Heart right ventricle (tissue), 16 donors: ENCODE measurements at regions not wholly inside any gene's neighbourhood (a gene's known extent, or its start where the extent isn't known, plus 50 kb on each side); places are given as distances from the start of the nearest gene placed in this dataset.

Experiments used
- ATAC-seq, 8 donors: fragments of 200-7000 bp; cut with Tn5 transposase; one replicate each; pipeline ENCODE4 v1.9.1; 2020; ENCODE audit warnings: mild to moderate bottlenecking in 8 of 8, moderate library complexity in 8 of 8, moderate number of reproducible peaks in 1 of 8
- DNase-seq, 2 donors: peaks; one replicate each; pipeline ENCODE4 v3.0.0-alpha.2; 2020
- H3K27ac ChIP-seq, 10 donors: fragments of 200-600 bp; sonication (generic) in 2 of 10; one replicate each; pipeline versions ENCODE4 v1.5.0 to v1.8.0; 2020 to 2022; ENCODE audit warnings: mild to moderate bottlenecking in 3 of 10
- H3K27me3 ChIP-seq, 7 donors: fragments of 200-600 bp; one replicate each; pipeline ENCODE4 v1.8.0; 2021 to 2022; ENCODE audit warnings: mild to moderate bottlenecking in 2 of 7
- H3K36me3 ChIP-seq, 9 donors: fragments of 200-600 bp; sonication (generic) in 1 of 9; one replicate each; pipeline versions ENCODE4 v1.5.0 to v1.8.0; 2020 to 2022; ENCODE audit warnings: mild to moderate bottlenecking in 2 of 9
- H3K4me1 ChIP-seq, 9 donors: fragments of 200-600 bp; sonication (generic) in 1 of 9; one replicate each; pipeline versions ENCODE4 v1.5.0 to v1.8.0; 2020 to 2022; ENCODE audit warnings: mild to moderate bottlenecking in 4 of 9
- H3K4me3 ChIP-seq, 10 donors: fragments of 200-600 bp; sonication (generic) in 2 of 10; one replicate each; pipeline versions ENCODE4 v1.5.0 to v1.8.0; 2020 to 2022; ENCODE audit warnings: mild to moderate bottlenecking in 7 of 10, moderate library complexity in 2 of 10
- H3K9me3 ChIP-seq, 11 donors: fragments of 200-600 bp in 10 of 11; sonication (generic) in 2 of 11; one replicate each; pipeline versions ENCODE4 v1.5.0 to v1.8.0; 2013 to 2022; ENCODE audit warnings: mild to moderate bottlenecking in 2 of 11, control low read depth in 1 of 11, moderate library complexity in 1 of 11
- CTCF ChIP-seq, 9 donors: fragments of 200-600 bp; sonication (generic) in 2 of 9; IDR thresholded peaks; one replicate each; pipeline versions ENCODE4 v1.5.0 to v1.8.0; 2021 to 2022; ENCODE audit warnings: antibody characterized with exemption in 9 of 9, mild to moderate bottlenecking in 5 of 9, moderate library complexity in 1 of 9
- WGBS, 2 donors: extraction: QIAGEN DNeasy Blood & Tissue Kit; methylation state at CpG; one replicate each; pipeline ENCODE4 v1.1.7; 2013; ENCODE audit warnings: inconsistent platforms in 1 of 2; 5-methylcytosine and 5-hydroxymethylcytosine counted together
- intact Hi-C, 10 donors: fragments of 100-400 bp; cut with DNase I; formaldehyde crosslinking; loops; one replicate each; pipeline versions ENCODE4 v1.11.1 to v1.14.2; 2022
- donor health status: Arrhythmogenic right ventricular cardiomyopathy.
- donor health status: ischemic (EF 13 %, LVEDD 7.1; RV severe dilation, severe dysfunction).
- donor health status: healthy with polysubstance abuse.
- donor health status: DM: no; HTN: yes; CAD: no.
- donor health status: DM: no; HTN: no; CAD: no.
- donor health status: ischemic (EF 25% LVEDD 6.9; RV normal size, moderate dysfunction).
- donor health status: ischemic (EF 25% LVEDD 5.7; RV mildly dilated, moderate dysfunction).
- donor health status: healthy.
- donor health status: DM: yes; HTN: yes; CAD: no.
- donor health status: Ischemic cardiomyopathy.
- donor health status: ischemic (EF 35%, LVEDD 5.7; RV mildly dilated, moderate dysfunction).
- donor health status: nonischemic (EF 11% LVEDD 7.7; RV severe dilation, severe dysfunction).
- donor health status: DM: yes; HTN: yes; CAD: no.
- donor health status: PGD.
- donor health status: ischemic (EF 29% LVEDD 5.4; RV normal size, mild dysfunction).
- donor health status: nonischemic (EF 23%, LVEDD 6.1; RV moderate dilation, normal function).

DNA sequence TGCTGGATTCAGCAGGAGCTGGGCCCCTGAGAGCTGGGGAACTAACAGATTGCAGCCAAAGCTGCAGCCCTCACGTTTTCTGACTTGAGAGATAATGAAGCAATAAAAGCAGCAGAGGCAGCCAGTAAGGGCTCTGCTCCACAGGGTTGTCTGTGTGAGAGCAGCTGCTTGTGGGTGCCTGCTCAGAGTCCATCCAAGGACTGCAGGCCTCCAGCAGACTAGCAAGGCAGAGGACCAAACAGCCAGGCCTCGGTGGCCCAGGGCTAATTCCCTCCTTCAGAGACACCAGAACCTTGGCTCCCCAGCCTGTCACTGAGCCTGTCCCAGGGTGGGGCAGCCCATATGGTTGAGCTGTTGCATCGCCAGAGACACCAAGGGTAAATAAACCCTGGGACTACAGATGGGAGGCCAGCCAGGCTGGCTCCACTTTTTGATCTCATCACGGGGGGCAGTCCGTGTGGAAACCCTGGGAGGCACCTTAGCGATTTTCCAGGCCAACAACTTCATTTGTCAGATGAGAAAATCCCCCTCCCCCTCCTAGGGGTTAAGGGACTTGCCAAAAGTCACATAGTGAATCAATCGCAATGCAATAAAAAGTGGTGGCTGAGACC, 229.2 kb downstream of the WDR11 start:
- H3K9me3 ChIP-seq = no peaks in the 10 kb centered on the region
- no peaks in the 10 kb centered on the region for H3K36me3 ChIP-seq
- peaks cover 0 to 20% (median 5%) of the 10 kb centered on the region in 9 donors for H3K4me1 ChIP-seq
- no peak overlapping the region for H3K27ac ChIP-seq
- H3K27me3 ChIP-seq = peaks cover 0 to 32% (median 14%) of the 10 kb centered on the region in 7 donors
- H3K4me3 ChIP-seq = no peak overlapping the region
- intact Hi-C loops = no loop called here
- TF ChIP-seq CTCF (IDR thresholded peaks at IDR 0.05) = no peak
- ATAC-seq (peak in 5 of 8 donors; percentile 33 to 71 (median 56)), DNase-seq (peak in 1 of 2 donors; percentile 30)
- 40 to 41% methylated on average over 7 of the region's 7 CpGs for WGBS, 2 donors

GRCh38 chr10:121081306-121081705, 230.1 kb downstream of the WDR11 start:
- H3K27ac ChIP-seq = no peak overlapping the region
- DNase-seq (no peak), ATAC-seq (no peak)
- H3K36me3 ChIP-seq = no peaks in the 10 kb centered on the region
- intact Hi-C loops = no loop called here
- H3K4me1 ChIP-seq = peaks cover 0 to 20% (median 5%) of the 10 kb centered on the region in 9 donors
- TF ChIP-seq CTCF (IDR thresholded peaks at IDR 0.05) = no peak
- H3K27me3 ChIP-seq = peaks cover 0 to 32% (median 14%) of the 10 kb centered on the region in 7 donors
- H3K9me3 ChIP-seq = no peaks in the 10 kb centered on the region
- H3K4me3 ChIP-seq = no peak overlapping the region
- 69 to 87% methylated on average over 3 of the region's 3 CpGs for WGBS, 2 donors

GRCh38 chr10:121082984-121083383, 231.8 kb downstream of the WDR11 start:
- no peaks in the 10 kb centered on the region for H3K9me3 ChIP-seq
- H3K4me1 ChIP-seq = peaks cover 0 to 4% (median 0%) of the 10 kb centered on the region in 9 donors
- WGBS, 2 donors = 56 to 58% methylated on average over 3 of the region's 3 CpGs
- DNase-seq = no peak
- H3K27me3 ChIP-seq = peaks cover 0 to 35% (median 12%) of the 10 kb centered on the region in 7 donors
- H3K4me3 ChIP-seq = no peak overlapping the region
- H3K36me3 ChIP-seq = no peaks in the 10 kb centered on the region
- no peak for TF ChIP-seq CTCF (IDR thresholded peaks at IDR 0.05)
- intact Hi-C loops = no loop called here
- ATAC-seq = no peak
- H3K27ac ChIP-seq = no peak overlapping the region

- peaks cover 0 to 35% (median 10%) of the 10 kb centered on the region in 7 donors for H3K27me3 ChIP-seq
- no peak for ATAC-seq
- no peak overlapping the region for H3K4me3 ChIP-seq
Observed at GRCh38 chr10:121084016-121084674, 233.0 kb downstream of the WDR11 start.

More at GRCh38 chr10:121084016-121084674, 233.0 kb downstream of the WDR11 start:
- WGBS, 2 donors = 64 to 65% methylated on average over 8 of the region's 8 CpGs
- no peak for TF ChIP-seq CTCF (IDR thresholded peaks at IDR 0.05)
- Histone ChIP-seq H3K27ac (no peak overlapping the region), H3K36me3 (no peaks in the 10 kb centered on the region), H3K4me1 (peaks cover 0 to 4% (median 0%) of the 10 kb centered on the region in 9 donors), H3K9me3 (no peaks in the 10 kb centered on the region)
- no peak for DNase-seq
- intact Hi-C loops = no loop called here
